ENCODE measurements at regions not wholly inside any gene's neighbourhood (a gene's known extent, or its start where the extent isn't known, plus 50 kb on each side); places are given as distances from the start of the nearest gene placed in this dataset.
"Not testable (repeated sequence)": the region's sequence is repeated elsewhere in the genome, so short reads cannot be mapped to it uniquely, and the experiment has no call there.

- no peak for DNase-seq (ENCODE audit: low spot score)
Measured at GRCh38 chr3:102682741-102683140, 247.9 kb downstream of the ZPLD1 start.

- no peak for DNase-seq (ENCODE audit: low spot score)
Measured at GRCh38 chr3:102686792-102687191, 252.0 kb downstream of the ZPLD1 start.

GRCh38 chr3:102687851-102688555 lies 253.2 kb downstream of the ZPLD1 start:
- DNase-seq (ENCODE audit: low spot score), result no peak

DNA sequence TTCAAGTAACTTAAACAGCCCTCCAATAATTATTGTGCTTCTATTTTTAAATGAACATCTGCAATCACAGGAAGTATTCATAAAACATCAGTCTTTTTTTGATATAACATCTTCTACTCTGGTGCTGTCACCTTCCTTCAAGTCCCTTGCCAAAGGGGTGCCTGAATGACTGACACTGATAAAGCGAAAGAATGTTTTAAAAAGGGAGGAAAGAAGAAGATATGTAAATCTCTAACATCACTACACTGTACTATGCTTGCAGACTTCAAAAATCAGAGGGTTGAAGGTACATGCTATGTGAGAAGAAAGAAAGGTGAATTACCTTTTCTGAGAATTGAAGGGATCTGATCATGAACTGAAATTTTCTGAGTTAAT lies 253.7 kb downstream of the ZPLD1 start:
- DNase-seq (ENCODE audit: low spot score), result no peak

- no peak for DNase-seq (ENCODE audit: low spot score)
Measured at GRCh38 chr3:102691507-102691906, 256.7 kb downstream of the ZPLD1 start.

DNA sequence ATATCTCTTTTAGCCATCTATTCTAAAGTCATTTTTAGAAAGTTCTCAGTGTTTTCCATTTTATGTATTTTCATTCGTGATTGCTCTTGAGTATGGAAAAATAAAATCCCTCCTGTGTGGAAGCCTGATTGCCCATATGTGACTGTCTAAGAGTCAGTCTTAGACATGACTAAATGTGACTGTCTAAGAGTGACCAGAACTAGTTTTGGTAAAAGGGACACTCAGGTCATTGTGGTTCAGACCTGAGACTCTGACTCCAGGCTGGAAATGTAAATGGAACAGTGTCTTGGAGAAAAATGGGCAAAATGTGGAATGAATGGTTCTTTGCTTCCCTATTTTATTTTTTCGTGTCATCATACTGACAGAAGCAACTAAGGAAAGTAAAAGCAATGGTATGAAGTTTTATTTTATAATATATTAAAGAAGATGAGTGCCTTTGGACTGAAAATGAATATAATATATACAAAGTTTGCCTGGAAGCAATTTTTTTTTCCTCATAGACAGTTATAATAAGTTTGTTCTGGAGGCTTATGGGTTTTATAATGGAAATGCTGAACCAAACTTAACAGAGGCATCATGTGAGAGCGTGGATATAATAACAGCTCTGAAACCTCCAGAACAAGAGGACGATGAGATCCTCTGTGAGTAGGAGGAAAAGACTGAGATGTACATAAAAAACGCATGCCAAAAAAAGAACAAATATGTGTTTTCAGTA lies 264.4 kb downstream of the ZPLD1 start:
- DNase-seq (ENCODE audit: low spot score), result no peak

DNA sequence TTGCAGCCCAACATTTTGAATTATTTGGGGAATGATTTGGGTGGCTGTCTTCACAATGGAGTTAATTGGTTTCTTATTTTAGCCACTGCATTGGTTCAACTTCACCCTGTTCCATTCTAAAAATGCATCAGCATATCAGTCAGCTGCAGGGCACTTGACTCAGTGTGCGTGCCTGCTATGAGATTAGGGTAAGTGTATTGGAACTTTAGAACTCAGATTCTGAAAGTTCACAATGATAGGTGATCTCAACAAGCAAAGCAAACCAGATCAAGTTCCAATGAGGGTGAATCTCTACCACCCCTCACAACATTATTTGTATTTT lies 265.0 kb downstream of the ZPLD1 start:
- no peak for DNase-seq (ENCODE audit: low spot score)

DNA sequence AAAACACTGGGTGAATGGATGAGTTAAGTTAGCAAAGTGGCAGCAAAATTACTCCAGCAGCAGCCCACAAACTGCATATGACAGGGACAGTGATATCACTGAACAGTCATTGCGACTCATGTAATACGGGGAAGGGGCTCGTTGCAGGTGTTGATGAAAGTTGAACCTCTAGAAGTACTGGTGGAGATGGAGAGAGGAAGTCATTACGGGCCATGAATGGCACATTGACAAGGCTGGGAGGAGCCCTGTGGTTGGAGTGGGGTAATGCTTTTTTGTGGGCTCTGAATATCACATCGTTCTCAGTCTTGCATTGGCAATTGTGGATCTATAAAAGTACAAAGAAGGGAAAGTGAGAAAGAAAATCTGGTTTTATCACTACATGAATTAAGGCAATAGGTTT lies 278.1 kb downstream of the ZPLD1 start:
- DNase-seq (ENCODE audit: low spot score), result no peak

DNA sequence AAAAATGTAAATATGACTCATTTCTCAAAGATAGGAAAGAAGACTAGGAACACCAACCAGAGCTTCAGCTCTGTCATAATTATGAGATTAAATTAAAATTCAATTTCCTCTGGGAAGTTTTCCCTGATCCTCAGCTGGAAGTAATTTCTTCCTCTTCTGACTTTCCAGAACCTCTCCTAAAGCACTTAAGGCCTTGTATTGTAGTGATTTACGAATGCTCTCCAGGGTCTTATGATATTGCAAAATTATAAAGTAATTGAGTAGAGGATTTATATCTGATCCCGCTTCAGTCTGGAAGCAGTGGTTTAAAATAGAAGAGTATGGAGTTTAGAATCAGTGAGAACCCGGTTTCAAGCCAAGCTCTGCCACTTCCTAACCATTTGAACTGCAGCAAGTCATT lies 279.8 kb downstream of the ZPLD1 start:
- no peak for DNase-seq (ENCODE audit: low spot score)

- DNase-seq (ENCODE audit: low spot score), result peak; percentile 26
Measured at GRCh38 chr3:102715030-102715697, 280.3 kb downstream of the ZPLD1 start.

DNA sequence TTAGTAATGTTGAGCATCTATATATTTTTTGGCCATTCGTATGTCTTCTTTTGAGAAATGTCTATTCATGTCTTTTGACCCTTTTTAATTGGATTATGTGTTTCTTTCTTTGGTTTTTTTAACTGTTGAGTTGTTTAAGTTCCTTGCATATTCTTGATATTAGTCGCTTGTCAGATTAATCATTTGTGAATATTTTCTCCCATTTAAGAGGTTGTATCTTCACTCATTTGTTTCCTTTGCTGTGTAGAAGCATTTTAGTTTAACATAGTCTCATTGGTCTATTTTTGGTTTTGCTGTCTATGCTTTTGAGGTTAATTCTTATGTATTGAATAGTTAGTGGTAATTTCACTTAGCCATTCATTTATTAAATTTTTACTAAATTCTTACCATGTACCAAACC lies 283.8 kb downstream of the ZPLD1 start:
- no peak for DNase-seq (ENCODE audit: low spot score)

DNA sequence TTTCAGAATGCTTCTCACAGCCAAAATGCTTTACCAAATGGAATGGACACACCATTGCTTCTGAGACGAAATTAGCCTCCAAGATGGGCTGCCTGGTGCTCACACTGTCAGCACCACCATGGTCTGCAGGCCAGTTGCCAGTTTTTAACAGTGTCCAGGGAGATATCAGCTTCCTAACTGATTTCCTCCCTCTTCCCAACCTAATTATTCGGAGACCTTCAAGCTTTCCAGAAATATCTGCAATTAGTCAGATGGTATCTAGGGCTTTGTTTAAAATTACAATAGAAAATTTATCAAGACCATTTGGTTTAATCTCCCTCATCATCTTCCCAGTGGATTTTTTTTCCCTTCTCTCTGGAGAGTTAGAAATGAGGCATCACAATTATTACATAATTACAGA lies 287.5 kb downstream of the ZPLD1 start:
- DNase-seq (ENCODE audit: low spot score), result no peak

DNA sequence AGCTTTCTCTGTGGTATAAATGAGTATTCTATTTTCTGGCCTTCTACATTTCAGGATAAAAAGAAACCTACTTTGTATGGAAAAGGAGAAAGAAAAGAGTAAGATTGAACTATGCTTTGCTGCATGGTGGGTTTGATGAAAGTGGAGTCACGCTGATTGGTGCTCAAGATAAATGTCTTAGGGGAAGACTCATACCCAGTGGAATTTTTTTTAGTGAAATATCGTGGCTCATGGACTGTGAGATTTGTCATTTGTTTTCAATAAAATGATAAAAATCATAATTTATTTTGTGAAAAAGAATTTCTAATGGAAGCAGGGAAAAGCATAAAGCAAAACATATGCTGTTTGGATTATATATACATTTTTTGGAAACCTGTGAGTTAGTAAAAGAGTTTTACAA lies 292.5 kb downstream of the ZPLD1 start:
- DNase-seq (ENCODE audit: low spot score), result no peak

- not testable (repeated sequence) for DNase-seq (ENCODE audit: low spot score)
Measured at GRCh38 chr3:102732581-102732980, 297.8 kb downstream of the ZPLD1 start.

GRCh38 chr3:102733791-102734563 lies 299.2 kb downstream of the ZPLD1 start:
- no peak for DNase-seq (ENCODE audit: low spot score)

DNA sequence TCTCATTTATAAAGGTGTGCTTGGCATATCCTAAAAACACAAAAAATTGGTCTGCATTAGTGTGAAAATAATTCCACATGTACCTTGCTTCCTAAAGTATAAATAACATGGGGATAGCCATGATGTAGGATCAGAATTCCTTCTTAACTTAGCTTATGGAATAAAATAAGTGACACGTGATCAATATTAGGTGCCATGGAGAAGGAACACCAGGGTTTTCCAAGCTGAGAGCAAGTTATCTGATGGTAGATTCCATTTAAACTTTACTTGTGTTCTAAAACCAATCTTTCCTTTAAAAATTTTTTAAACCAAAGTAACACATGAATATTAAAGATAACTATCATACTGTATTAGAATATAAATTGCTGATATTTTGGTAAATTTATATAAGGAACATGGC lies 300.5 kb downstream of the ZPLD1 start:
- no peak for DNase-seq (ENCODE audit: low spot score)

DNA sequence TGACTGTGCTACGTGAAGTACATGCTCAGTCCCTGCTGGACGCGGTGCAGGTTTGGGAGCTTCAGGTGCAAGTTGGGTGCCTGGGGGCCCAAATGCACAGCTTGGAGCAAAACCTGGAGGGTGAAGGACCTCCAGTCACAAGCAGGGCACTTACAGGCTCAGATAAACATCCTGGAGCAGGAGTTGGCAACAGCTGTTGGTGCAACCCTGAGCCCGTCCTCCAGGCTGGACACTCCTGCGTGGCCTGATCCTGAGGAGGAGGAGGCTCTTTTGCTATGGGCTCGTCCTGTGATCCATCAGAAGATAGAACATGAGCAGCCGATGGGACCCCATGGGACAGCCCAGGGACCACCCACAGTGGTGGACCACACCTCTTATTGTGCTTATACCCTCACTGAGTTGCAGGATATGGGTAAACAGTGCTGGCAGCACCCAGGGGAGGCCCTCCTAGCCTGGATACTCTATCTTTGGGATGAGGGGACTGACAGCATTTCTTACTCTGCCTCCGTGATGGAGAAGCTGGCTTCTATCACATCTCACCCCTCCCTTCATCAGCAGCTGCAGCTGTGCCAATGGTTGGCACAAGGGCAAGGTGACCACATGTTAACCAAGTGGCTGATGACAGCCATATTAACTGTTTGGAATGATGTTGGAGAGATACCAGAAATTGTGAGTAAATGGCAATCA lies 301.6 kb downstream of the ZPLD1 start:
- DNase-seq (ENCODE audit: low spot score), result no peak

DNA sequence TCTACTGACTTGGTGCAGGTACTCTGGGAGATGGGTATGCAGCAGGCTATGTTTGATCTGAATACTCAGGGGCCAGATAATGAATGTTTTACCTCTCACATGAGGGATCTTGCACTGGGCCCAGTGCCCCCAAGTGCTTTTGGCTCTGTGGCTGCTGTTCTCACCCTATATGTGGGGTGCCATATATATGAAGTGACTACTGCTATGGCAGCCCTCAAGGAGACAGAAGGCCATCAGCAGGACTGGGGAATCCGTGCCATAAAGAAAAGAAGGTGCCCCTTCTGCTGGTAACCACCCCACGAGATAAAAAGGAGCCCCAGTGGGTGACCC lies 302.1 kb downstream of the ZPLD1 start:
- DNase-seq (ENCODE audit: low spot score), result no peak

- DNase-seq (ENCODE audit: low spot score), result no peak
Measured at GRCh38 chr3:102737353-102737752, 302.5 kb downstream of the ZPLD1 start.

DNA sequence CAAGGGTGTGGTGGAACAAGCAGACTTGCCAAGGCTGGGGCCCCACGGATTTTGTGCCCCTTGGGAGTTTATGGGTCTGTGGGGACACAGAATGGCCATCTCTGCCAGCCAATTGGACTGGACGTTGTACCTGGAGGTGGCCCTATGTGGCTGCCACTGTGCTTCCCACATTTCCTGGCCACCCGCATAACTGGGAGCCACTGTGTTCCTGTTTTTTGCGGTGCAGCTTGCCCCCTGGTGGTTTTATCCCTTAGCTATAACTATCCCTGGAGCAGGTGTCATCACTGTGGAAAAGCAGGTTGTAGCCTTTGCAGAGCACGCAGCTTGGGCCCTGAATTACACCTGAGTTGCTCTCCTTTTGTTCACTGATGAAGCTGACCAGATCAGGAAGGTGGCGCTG lies 306.3 kb downstream of the ZPLD1 start:
- no peak for DNase-seq (ENCODE audit: low spot score)

GRCh38 chr3:102741694-102742093 lies 306.9 kb downstream of the ZPLD1 start:
- no peak for DNase-seq (ENCODE audit: low spot score)

DNA sequence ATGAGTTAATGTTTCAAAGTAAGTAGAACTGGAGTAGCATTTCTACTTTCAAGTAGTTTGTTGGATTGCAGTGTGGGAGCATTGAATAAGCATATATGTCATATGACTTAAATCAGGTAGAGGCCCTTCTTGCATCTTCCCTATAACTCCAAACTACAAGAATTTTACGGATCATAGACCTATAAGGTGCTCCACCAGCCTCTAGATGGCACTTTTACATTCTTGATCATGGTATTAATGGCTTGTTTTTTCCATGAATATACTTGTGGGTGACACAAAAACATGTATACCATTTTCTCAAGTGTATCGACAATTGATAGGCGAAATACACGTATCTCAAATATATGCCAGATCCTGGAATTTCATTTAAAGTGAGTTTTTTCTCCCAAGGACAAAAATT lies 311.1 kb downstream of the ZPLD1 start:
- no peak for DNase-seq (ENCODE audit: low spot score)
